Subcutaneous abdominal adipose tissue (tissue), 5 donors: ENCODE measurements at regions not wholly inside any gene's neighbourhood (a gene's known extent, or its start where the extent isn't known, plus 50 kb on each side); places are given as distances from the start of the nearest gene placed in this dataset.

Experiments
- H3K27ac ChIP-seq: one replicate; pipeline ENCODE4 v1.7.0; 2013; ENCODE audit warnings: low read depth, mild to moderate bottlenecking, inconsistent platforms, low read length, moderate library complexity
- H3K27me3 ChIP-seq, 5 donors: one replicate each; pipeline ENCODE4 v1.7.0; 2013; ENCODE audit warnings: low read length in 5 of 5, inconsistent platforms in 1 of 5; ENCODE audit not compliant: control insufficient read depth in 5 of 5, insufficient read depth in 4 of 5
- H3K36me3 ChIP-seq, 5 donors: one replicate each; pipeline ENCODE4 v1.7.0; 2013; ENCODE audit warnings: low read length in 5 of 5; ENCODE audit not compliant: control insufficient read depth in 5 of 5, insufficient read depth in 5 of 5
- H3K4me1 ChIP-seq, 5 donors: one replicate each; pipeline ENCODE4 v1.7.0; 2013; ENCODE audit warnings: low read length in 5 of 5, mild to moderate bottlenecking in 3 of 5, moderate library complexity in 1 of 5; ENCODE audit not compliant: control insufficient read depth in 5 of 5, insufficient read depth in 5 of 5
- H3K4me3 ChIP-seq, 5 donors: one replicate each; pipeline ENCODE4 v1.7.0; 2013; ENCODE audit warnings: low read length in 5 of 5, low read depth in 1 of 5
- H3K9ac ChIP-seq, 5 donors: one replicate each; pipeline ENCODE4 v1.7.0; 2013; ENCODE audit warnings: low read length in 5 of 5, mild to moderate bottlenecking in 4 of 5, moderate library complexity in 3 of 5
- H3K9me3 ChIP-seq, 5 donors: one replicate each; pipeline ENCODE4 v1.7.0; 2013; ENCODE audit warnings: low read length in 5 of 5; ENCODE audit not compliant: control insufficient read depth in 5 of 5
- donor health status: healthy.
- donor health status: healthy.
- donor health status: healthy.
- donor health status: healthy.
- donor health status: healthy.

GRCh38 chr5:123278284-123278683 is 144.9 kb downstream of the CEP120 start:
- H3K27ac ChIP-seq, result no peak overlapping the region
- H3K27me3 ChIP-seq, result no peaks in the 10 kb centered on the region
- H3K4me1 ChIP-seq, result peaks cover 0 to 2% (median 0%) of the 10 kb centered on the region in 5 donors
- H3K9ac ChIP-seq, result no peak overlapping the region
- H3K9me3 ChIP-seq, result no peaks in the 10 kb centered on the region
- no peaks in the 10 kb centered on the region for H3K36me3 ChIP-seq
- H3K4me3 ChIP-seq, result no peak overlapping the region

DNA sequence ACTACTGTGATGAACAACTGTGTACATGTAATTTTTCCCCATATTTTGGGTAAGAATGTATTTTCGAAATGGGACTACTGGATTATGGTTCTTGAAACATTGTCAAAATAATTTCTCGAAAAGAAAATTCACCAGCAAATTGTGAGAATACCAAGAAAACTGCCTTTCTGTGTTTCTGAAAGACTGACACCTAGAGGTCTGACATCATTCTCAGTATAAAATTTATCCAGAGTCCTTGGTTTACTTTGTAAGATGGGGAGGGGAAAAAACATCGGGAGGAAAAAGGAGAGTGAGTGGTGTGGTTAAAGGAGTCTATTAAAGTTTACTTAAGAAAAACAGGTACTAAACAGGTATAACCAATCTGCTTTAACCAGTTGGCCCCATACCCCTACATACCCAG is 149.2 kb downstream of the CEP120 start:
- no peaks in the 10 kb centered on the region for H3K4me1 ChIP-seq
- H3K27me3 ChIP-seq, result no peaks in the 10 kb centered on the region
- H3K27ac ChIP-seq, result no peak overlapping the region
- H3K4me3 ChIP-seq, result no peak overlapping the region
- no peak overlapping the region for H3K9ac ChIP-seq
- no peaks in the 10 kb centered on the region for H3K36me3 ChIP-seq
- no peaks in the 10 kb centered on the region for H3K9me3 ChIP-seq

DNA sequence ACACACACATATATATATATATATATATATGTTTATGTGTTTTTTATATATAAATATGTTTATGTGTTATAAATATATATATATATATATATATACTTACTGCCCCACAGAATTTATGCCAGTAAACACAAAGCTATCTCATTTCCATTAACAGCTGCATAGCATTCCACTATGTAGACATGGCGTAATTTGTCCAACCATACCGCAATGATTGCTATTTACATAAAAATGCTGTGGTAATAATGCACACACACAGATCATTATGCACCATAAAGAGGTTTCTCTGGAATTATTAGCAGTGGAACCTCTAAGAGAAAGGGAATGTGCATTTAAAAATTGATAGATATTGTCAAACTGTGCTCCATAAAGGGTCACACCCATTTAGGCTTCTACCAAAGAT is 150.1 kb downstream of the CEP120 start:
- Histone ChIP-seq H3K27me3 (no peaks in the 10 kb centered on the region), H3K27ac (no peak overlapping the region), H3K9me3 (no peaks in the 10 kb centered on the region), H3K9ac (no peak overlapping the region), H3K4me1 (no peaks in the 10 kb centered on the region), H3K4me3 (no peak overlapping the region), H3K36me3 (no peaks in the 10 kb centered on the region)

DNA sequence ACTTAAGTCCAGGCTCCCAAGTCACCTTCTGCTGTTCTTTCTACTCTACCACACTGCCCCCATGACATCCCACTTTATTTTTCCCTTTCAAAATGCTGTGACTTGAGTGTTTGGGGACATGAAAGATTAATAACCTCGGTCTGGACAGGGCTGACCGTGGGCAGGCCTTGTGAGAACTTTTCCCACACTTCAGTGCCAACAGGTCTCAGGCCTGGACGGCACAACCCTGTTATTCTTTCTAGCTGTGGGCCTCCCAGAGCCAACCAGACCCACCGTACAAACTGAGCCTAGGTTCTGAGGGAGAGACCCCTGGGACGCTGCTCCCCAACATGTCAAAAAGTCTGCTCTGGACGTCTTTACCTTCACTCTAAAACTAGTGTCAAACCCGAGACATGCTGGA is 153.4 kb downstream of the CEP120 start:
- H3K4me3 ChIP-seq, result no peak overlapping the region
- H3K36me3 ChIP-seq, result no peaks in the 10 kb centered on the region
- no peaks in the 10 kb centered on the region for H3K27me3 ChIP-seq
- H3K9me3 ChIP-seq, result no peaks in the 10 kb centered on the region
- no peak overlapping the region for H3K9ac ChIP-seq
- H3K4me1 ChIP-seq, result no peaks in the 10 kb centered on the region
- no peak overlapping the region for H3K27ac ChIP-seq

DNA sequence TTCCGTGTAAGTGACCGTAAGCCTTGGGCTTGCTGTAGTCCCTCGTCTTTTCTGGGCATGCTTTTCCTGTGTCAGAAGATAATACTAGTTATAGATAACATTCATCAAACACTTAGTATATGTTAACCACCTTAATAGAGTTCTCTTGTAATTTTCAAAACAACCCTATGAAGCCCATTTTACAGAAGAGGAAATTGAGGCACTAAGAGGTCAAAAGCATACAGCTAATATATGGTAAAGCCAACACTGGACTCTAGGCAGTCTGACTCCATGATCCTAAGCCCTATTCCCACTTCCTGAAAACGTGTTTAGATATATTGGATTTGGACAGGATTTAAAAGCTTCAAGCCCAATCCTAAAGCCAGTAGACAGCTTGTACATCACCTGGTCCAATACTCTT is 153.8 kb downstream of the CEP120 start:
- no peaks in the 10 kb centered on the region for H3K4me1 ChIP-seq
- no peaks in the 10 kb centered on the region for H3K9me3 ChIP-seq
- no peak overlapping the region for H3K4me3 ChIP-seq
- H3K36me3 ChIP-seq, result no peaks in the 10 kb centered on the region
- no peak overlapping the region for H3K9ac ChIP-seq
- no peak overlapping the region for H3K27ac ChIP-seq
- H3K27me3 ChIP-seq, result no peaks in the 10 kb centered on the region

DNA sequence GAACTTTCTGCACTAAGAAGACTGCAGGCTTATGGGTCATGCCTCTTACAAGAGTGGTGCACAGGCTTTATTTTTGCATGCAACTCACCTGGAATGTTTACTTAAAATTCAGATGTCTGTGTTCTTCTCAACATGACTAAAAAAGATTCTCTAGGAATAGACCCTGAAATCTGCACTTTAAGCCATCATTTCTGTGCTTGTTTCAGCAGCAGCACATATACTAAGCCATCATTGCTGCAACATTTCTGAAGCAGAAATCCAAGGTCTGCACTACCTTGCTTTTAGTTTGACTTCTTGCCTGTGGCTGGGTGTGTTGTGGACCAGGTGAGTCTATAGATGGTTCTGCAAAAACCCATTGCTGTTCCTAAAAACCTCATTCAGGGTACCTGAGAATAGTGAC is 156.8 kb downstream of the CEP120 start:
- Histone ChIP-seq H3K27me3 (no peaks in the 10 kb centered on the region), H3K27ac (no peak overlapping the region), H3K4me1 (peaks cover 0 to 4% (median 0%) of the 10 kb centered on the region in 5 donors), H3K4me3 (no peak overlapping the region), H3K36me3 (no peaks in the 10 kb centered on the region), H3K9ac (no peak overlapping the region), H3K9me3 (no peaks in the 10 kb centered on the region)

DNA sequence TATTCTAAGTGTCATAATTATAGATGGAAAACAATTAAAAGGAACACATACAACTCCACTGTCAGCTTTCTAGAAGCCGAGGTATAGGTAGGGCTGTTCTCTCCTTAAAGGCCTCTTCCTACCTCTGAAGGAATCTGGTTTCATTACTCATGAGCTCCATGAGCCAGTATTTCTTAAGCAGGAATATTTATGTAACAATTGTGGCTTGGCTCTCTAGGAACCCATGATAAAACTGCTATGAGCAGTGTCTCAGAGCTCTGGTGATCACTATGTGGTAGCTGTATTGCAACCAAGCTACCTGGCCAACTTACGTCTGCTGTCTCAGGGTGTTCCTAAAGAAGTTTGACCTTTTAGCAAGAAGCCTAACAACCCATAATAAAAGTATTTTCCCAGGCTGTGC is 157.7 kb downstream of the CEP120 start:
- no peak overlapping the region for H3K4me3 ChIP-seq
- H3K9me3 ChIP-seq, result no peaks in the 10 kb centered on the region
- no peaks in the 10 kb centered on the region for H3K27me3 ChIP-seq
- no peak overlapping the region for H3K9ac ChIP-seq
- no peaks in the 10 kb centered on the region for H3K36me3 ChIP-seq
- peaks cover 0 to 4% (median 0%) of the 10 kb centered on the region in 5 donors for H3K4me1 ChIP-seq
- no peak overlapping the region for H3K27ac ChIP-seq

DNA sequence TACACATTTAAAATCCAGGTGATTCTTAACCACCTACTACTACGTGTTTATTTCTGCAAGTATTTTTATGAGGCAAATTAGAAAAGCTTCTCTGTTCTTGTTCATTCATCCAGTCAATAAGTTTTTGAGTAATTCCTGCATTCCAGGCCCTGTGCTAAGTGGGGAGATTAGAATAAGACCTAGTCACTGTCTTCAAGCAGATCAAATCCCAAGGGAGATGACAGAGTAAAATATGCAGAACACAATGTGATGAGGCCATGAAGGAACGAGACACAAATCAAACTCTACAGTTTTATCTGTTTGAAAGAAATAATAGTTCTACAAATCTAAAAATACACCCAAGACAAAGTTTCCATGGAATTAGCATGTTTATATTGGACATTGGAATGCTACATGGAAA is 158.8 kb downstream of the CEP120 start:
- no peaks in the 10 kb centered on the region for H3K27me3 ChIP-seq
- no peak overlapping the region for H3K9ac ChIP-seq
- no peak overlapping the region for H3K27ac ChIP-seq
- no peaks in the 10 kb centered on the region for H3K36me3 ChIP-seq
- H3K9me3 ChIP-seq, result no peaks in the 10 kb centered on the region
- no peak overlapping the region for H3K4me3 ChIP-seq
- peaks cover 0 to 4% (median 0%) of the 10 kb centered on the region in 5 donors for H3K4me1 ChIP-seq

- H3K9ac ChIP-seq, result no peak overlapping the region
- H3K9me3 ChIP-seq, result no peaks in the 10 kb centered on the region
- no peak overlapping the region for H3K27ac ChIP-seq
- no peaks in the 10 kb centered on the region for H3K27me3 ChIP-seq
- H3K4me3 ChIP-seq, result no peak overlapping the region
- H3K36me3 ChIP-seq, result no peaks in the 10 kb centered on the region
- H3K4me1 ChIP-seq, result peaks cover 0 to 4% (median 0%) of the 10 kb centered on the region in 5 donors
Observed at GRCh38 chr5:123263859-123264258, 159.3 kb downstream of the CEP120 start.

DNA sequence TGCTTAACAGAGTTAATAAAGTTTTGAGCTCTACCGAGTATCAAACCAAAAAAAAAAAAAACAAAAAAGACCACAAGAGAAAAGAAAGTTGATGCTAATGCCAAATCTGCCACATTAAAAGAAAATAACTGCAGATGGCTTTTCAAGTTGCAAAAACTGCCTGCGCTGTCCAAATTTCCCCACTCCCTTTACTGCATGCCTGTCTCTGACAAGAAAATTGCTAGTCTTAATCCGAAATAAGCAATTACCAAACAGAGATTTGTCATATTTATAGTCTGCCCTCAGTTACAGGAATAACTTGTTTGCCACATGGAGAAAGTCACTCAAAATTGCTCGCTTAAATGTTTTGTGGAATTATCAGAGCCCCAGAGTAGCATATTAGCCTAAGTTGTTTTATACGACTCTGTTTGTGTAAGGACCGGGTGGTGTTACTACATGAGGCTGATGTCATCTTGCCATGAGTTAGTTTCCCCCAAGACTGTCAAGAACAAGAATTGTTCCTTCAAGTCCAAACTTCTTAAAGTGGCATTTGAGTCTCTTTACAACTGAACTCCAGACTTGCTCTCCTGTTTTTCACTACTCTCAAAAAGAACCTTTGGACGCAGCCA is 160.9 kb downstream of the CEP120 start:
- Histone ChIP-seq H3K36me3 (no peaks in the 10 kb centered on the region), H3K9ac (peak overlapping the region in 1 of 5 donors; percentile 37), H3K4me3 (no peak overlapping the region), H3K9me3 (no peaks in the 10 kb centered on the region), H3K4me1 (peaks cover 0 to 4% (median 0%) of the 10 kb centered on the region in 5 donors), H3K27me3 (no peaks in the 10 kb centered on the region), H3K27ac (no peak overlapping the region)

DNA sequence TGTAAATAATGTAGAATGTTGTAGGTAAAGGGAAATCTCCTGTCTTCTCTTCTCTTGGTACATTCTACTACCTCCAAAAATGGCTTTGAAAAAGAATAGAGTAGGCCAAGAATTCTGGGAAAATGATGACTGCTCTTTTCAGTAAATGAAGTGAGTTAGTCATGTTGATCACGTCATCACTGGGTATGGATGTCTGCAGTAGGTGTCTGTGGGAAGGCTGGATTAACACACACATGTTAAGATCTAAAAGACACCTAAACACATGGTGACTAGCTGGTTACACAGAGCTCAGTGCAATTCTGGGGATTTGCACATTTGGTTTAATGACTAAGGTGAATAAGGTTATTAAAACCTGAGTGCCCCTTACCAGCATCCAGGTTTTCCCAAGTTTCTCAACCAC is 161.5 kb downstream of the CEP120 start:
- Histone ChIP-seq H3K4me3 (no peak overlapping the region), H3K36me3 (no peaks in the 10 kb centered on the region), H3K9ac (no peak overlapping the region), H3K27me3 (no peaks in the 10 kb centered on the region), H3K9me3 (no peaks in the 10 kb centered on the region), H3K4me1 (peaks cover 0 to 4% (median 0%) of the 10 kb centered on the region in 5 donors), H3K27ac (no peak overlapping the region)
